Activated T-cell treated with anti-CD3 and anti-CD28 coated beads, Interleukin-2, amount 50 U/mL, for 24 hours (primary cell): ENCODE measurements at regions not wholly inside any gene's neighbourhood (a gene's known extent, or its start where the extent isn't known, plus 50 kb on each side); places are given as distances from the start of the nearest gene placed in this dataset.

Experiments
- DNase-seq: peaks from one replicate; pipeline ENCODE4 v3.0.0-alpha.2; 2020
- H3K27ac Mint-ChIP-seq: 2 replicates; pipeline ENCODE4 v1.8.0; 2020; ENCODE audit warnings: mild to moderate bottlenecking, mixed read lengths
- H3K27me3 Mint-ChIP-seq: 2 replicates; pipeline ENCODE4 v1.8.0; 2020; ENCODE audit warnings: mixed read lengths
- H3K36me3 Mint-ChIP-seq: 2 replicates; pipeline ENCODE4 v1.8.0; 2020; ENCODE audit warnings: low read depth, mixed read lengths
- H3K4me1 Mint-ChIP-seq: 2 replicates; pipeline ENCODE4 v1.8.0; 2020; ENCODE audit warnings: low read depth, mixed read lengths
- H3K4me3 Mint-ChIP-seq: 2 replicates; pipeline ENCODE4 v1.8.0; 2020; ENCODE audit warnings: mild to moderate bottlenecking, moderate library complexity, mixed read lengths
- H3K9me3 Mint-ChIP-seq: 2 replicates; pipeline ENCODE4 v1.8.0; 2020; ENCODE audit warnings: mixed read lengths

- DNase-seq: no peak
- no peaks in the 10 kb centered on the region for H3K9me3 Mint-ChIP-seq
- H3K36me3 Mint-ChIP-seq: no peaks in the 10 kb centered on the region
- H3K27me3 Mint-ChIP-seq: peaks cover 4% of the 10 kb centered on the region
- peaks cover 10% of the 10 kb centered on the region for H3K4me1 Mint-ChIP-seq
- H3K4me3 Mint-ChIP-seq: no peak overlapping the region
- no peak overlapping the region for H3K27ac Mint-ChIP-seq
These were observed 147.3 kb upstream of the PRPS1L1 start for GRCh38 chr7:18174996-18175395.

GRCh38 chr7:18175801-18176450 is 148.3 kb upstream of the PRPS1L1 start:
- DNase-seq: no peak
- H3K4me1 Mint-ChIP-seq: peaks cover 10% of the 10 kb centered on the region

GRCh38 chr7:18177129-18177814 is 149.6 kb upstream of the PRPS1L1 start:
- no peak for DNase-seq
- Mint-ChIP-seq H3K36me3 (no peaks in the 10 kb centered on the region), H3K4me3 (no peak overlapping the region), H3K4me1 (peaks cover 10% of the 10 kb centered on the region), H3K9me3 (no peaks in the 10 kb centered on the region), H3K27ac (no peak overlapping the region), H3K27me3 (peaks cover 4% of the 10 kb centered on the region)

More at GRCh38 chr7:18175801-18176450, 148.3 kb upstream of the PRPS1L1 start:
- Mint-ChIP-seq H3K36me3 (no peaks in the 10 kb centered on the region), H3K9me3 (no peaks in the 10 kb centered on the region), H3K4me3 (no peak overlapping the region), H3K27ac (no peak overlapping the region), H3K27me3 (peaks cover 4% of the 10 kb centered on the region)

- DNase-seq: no peak
- H3K4me3 Mint-ChIP-seq: no peak overlapping the region
- H3K36me3 Mint-ChIP-seq: no peaks in the 10 kb centered on the region
These were observed 150.4 kb upstream of the PRPS1L1 start for GRCh38 chr7:18177815-18178660.

GRCh38 chr7:18179093-18179492 is 151.4 kb upstream of the PRPS1L1 start:
- Mint-ChIP-seq H3K4me3 (no peak overlapping the region), H3K27ac (no peak overlapping the region), H3K4me1 (peaks cover 10% of the 10 kb centered on the region), H3K9me3 (no peaks in the 10 kb centered on the region), H3K27me3 (peaks cover 6% of the 10 kb centered on the region), H3K36me3 (no peaks in the 10 kb centered on the region)
- DNase-seq: no peak

More at GRCh38 chr7:18177815-18178660, 150.4 kb upstream of the PRPS1L1 start:
- Mint-ChIP-seq H3K4me1 (peaks cover 10% of the 10 kb centered on the region), H3K27ac (no peak overlapping the region), H3K9me3 (no peaks in the 10 kb centered on the region), H3K27me3 (peaks cover 6% of the 10 kb centered on the region)

- H3K9me3 Mint-ChIP-seq: no peaks in the 10 kb centered on the region
- peaks cover 6% of the 10 kb centered on the region for H3K27me3 Mint-ChIP-seq
- no peaks in the 10 kb centered on the region for H3K36me3 Mint-ChIP-seq
- no peak overlapping the region for H3K4me3 Mint-ChIP-seq
- DNase-seq: no peak
- H3K4me1 Mint-ChIP-seq: peaks cover 10% of the 10 kb centered on the region
- H3K27ac Mint-ChIP-seq: no peak overlapping the region
These were observed 153.0 kb upstream of the PRPS1L1 start for GRCh38 chr7:18180685-18181084.

- no peak overlapping the region for H3K4me3 Mint-ChIP-seq
- H3K27me3 Mint-ChIP-seq: peaks cover 3% of the 10 kb centered on the region
- H3K4me1 Mint-ChIP-seq: no peaks in the 10 kb centered on the region
- DNase-seq: no peak
- H3K9me3 Mint-ChIP-seq: no peaks in the 10 kb centered on the region
- H3K27ac Mint-ChIP-seq: no peak overlapping the region
- no peaks in the 10 kb centered on the region for H3K36me3 Mint-ChIP-seq
These were observed 162.0 kb upstream of the PRPS1L1 start for GRCh38 chr7:18189500-18190126.

GRCh38 chr7:18191341-18191740 is 163.7 kb upstream of the PRPS1L1 start:
- Mint-ChIP-seq H3K4me1 (no peaks in the 10 kb centered on the region), H3K27me3 (peaks cover 3% of the 10 kb centered on the region), H3K9me3 (no peaks in the 10 kb centered on the region), H3K4me3 (no peak overlapping the region), H3K36me3 (no peaks in the 10 kb centered on the region), H3K27ac (no peak overlapping the region)
- no peak for DNase-seq

- Mint-ChIP-seq H3K9me3 (no peaks in the 10 kb centered on the region), H3K4me1 (no peaks in the 10 kb centered on the region), H3K36me3 (no peaks in the 10 kb centered on the region), H3K27me3 (peaks cover 3% of the 10 kb centered on the region), H3K4me3 (no peak overlapping the region), H3K27ac (no peak overlapping the region)
- DNase-seq: no peak
These were observed 164.4 kb upstream of the PRPS1L1 start for GRCh38 chr7:18191862-18192625.

- H3K9me3 Mint-ChIP-seq: no peaks in the 10 kb centered on the region
- no peaks in the 10 kb centered on the region for H3K36me3 Mint-ChIP-seq
These were observed 167.0 kb upstream of the PRPS1L1 start for GRCh38 chr7:18194616-18195015.

GRCh38 chr7:18196638-18197037 is 169.0 kb upstream of the PRPS1L1 start:
- H3K4me3 Mint-ChIP-seq: no peak overlapping the region
- H3K27ac Mint-ChIP-seq: no peak overlapping the region
- no peaks in the 10 kb centered on the region for H3K27me3 Mint-ChIP-seq
- no peaks in the 10 kb centered on the region for H3K4me1 Mint-ChIP-seq
- no peaks in the 10 kb centered on the region for H3K36me3 Mint-ChIP-seq
- no peak for DNase-seq
- H3K9me3 Mint-ChIP-seq: no peaks in the 10 kb centered on the region

More at GRCh38 chr7:18194616-18195015, 167.0 kb upstream of the PRPS1L1 start:
- Mint-ChIP-seq H3K27ac (no peak overlapping the region), H3K4me1 (no peaks in the 10 kb centered on the region), H3K27me3 (no peaks in the 10 kb centered on the region), H3K4me3 (no peak overlapping the region)
- no peak for DNase-seq

GRCh38 chr7:18198868-18199267 is 171.2 kb upstream of the PRPS1L1 start:
- Mint-ChIP-seq H3K27ac (no peak overlapping the region), H3K9me3 (no peaks in the 10 kb centered on the region), H3K4me3 (no peak overlapping the region), H3K4me1 (peaks cover 7% of the 10 kb centered on the region), H3K27me3 (no peaks in the 10 kb centered on the region), H3K36me3 (no peaks in the 10 kb centered on the region)
- DNase-seq: no peak

GRCh38 chr7:18200266-18200665 is 172.6 kb upstream of the PRPS1L1 start:
- no peaks in the 10 kb centered on the region for H3K36me3 Mint-ChIP-seq
- no peak overlapping the region for H3K4me3 Mint-ChIP-seq
- no peak for DNase-seq
- H3K27ac Mint-ChIP-seq: no peak overlapping the region
- no peaks in the 10 kb centered on the region for H3K27me3 Mint-ChIP-seq
- H3K9me3 Mint-ChIP-seq: no peaks in the 10 kb centered on the region
- peaks cover 7% of the 10 kb centered on the region for H3K4me1 Mint-ChIP-seq

- Mint-ChIP-seq H3K4me3 (no peak overlapping the region), H3K4me1 (peaks cover 7% of the 10 kb centered on the region), H3K27ac (no peak overlapping the region), H3K36me3 (no peaks in the 10 kb centered on the region), H3K9me3 (no peaks in the 10 kb centered on the region), H3K27me3 (no peaks in the 10 kb centered on the region)
- no peak for DNase-seq
These were observed 173.2 kb upstream of the PRPS1L1 start for GRCh38 chr7:18200855-18201254.
